ENCODE measurements at regions not wholly inside any gene's neighbourhood (a gene's known extent, or its start where the extent isn't known, plus 50 kb on each side); places are given as distances from the start of the nearest gene placed in this dataset.
"Not testable (repeated sequence)": the region's sequence is repeated elsewhere in the genome, so short reads cannot be mapped to it uniquely, and the experiment has no call there.

- no peak for DNase-seq (ENCODE audit: low read depth)
Measured at GRCh38 chr5:82425591-82425990, 147.4 kb upstream of the RPS23 start.

- no peak for DNase-seq (ENCODE audit: low read depth)
Measured at GRCh38 chr5:82424211-82424610, 146.1 kb upstream of the RPS23 start.

GRCh38 chr5:82422751-82423181, 144.6 kb upstream of the RPS23 start:
- DNase-seq (ENCODE audit: low read depth), result no peak

GRCh38 chr5:82422001-82422740, 144.0 kb upstream of the RPS23 start:
- DNase-seq (ENCODE audit: low read depth), result no peak

- no peak for DNase-seq (ENCODE audit: low read depth)
Measured at GRCh38 chr5:82421119-82421518, 143.0 kb upstream of the RPS23 start.

GRCh38 chr5:82420524-82420923, 142.4 kb upstream of the RPS23 start:
- DNase-seq (ENCODE audit: low read depth), result not testable (repeated sequence)

GRCh38 chr5:82419559-82420332, 141.6 kb upstream of the RPS23 start:
- no peak for DNase-seq (ENCODE audit: low read depth)

- no peak for DNase-seq (ENCODE audit: low read depth)
Measured at GRCh38 chr5:82418608-82418950, 140.4 kb upstream of the RPS23 start.

- no peak for DNase-seq (ENCODE audit: low read depth)
Measured at GRCh38 chr5:82417776-82418607, 139.8 kb upstream of the RPS23 start.

- no peak for DNase-seq (ENCODE audit: low read depth)
Measured at GRCh38 chr5:82416512-82416911, 138.4 kb upstream of the RPS23 start.

GRCh38 chr5:82414041-82414388, 135.9 kb upstream of the RPS23 start:
- DNase-seq (ENCODE audit: low read depth), result no peak

- DNase-seq (ENCODE audit: low read depth), result no peak
Measured at GRCh38 chr5:82413302-82414040, 135.3 kb upstream of the RPS23 start.

- DNase-seq (ENCODE audit: low read depth), result no peak
Measured at GRCh38 chr5:82408033-82408432, 129.9 kb upstream of the RPS23 start.

- DNase-seq (ENCODE audit: low read depth), result no peak
Measured at GRCh38 chr5:82406205-82406773, 128.1 kb upstream of the RPS23 start.

GRCh38 chr5:82405618-82406204, 127.6 kb upstream of the RPS23 start:
- no peak for DNase-seq (ENCODE audit: low read depth)

GRCh38 chr5:82405161-82405560, 127.0 kb upstream of the RPS23 start:
- DNase-seq (ENCODE audit: low read depth), result no peak

GRCh38 chr5:82404382-82404945, 126.3 kb upstream of the RPS23 start:
- no peak for DNase-seq (ENCODE audit: low read depth)

- no peak for DNase-seq (ENCODE audit: low read depth)
Measured at GRCh38 chr5:82403724-82404123, 125.6 kb upstream of the RPS23 start.

- no peak for DNase-seq (ENCODE audit: low read depth)
Measured at GRCh38 chr5:82403026-82403425, 124.9 kb upstream of the RPS23 start.

GRCh38 chr5:82399111-82399510, 121.0 kb upstream of the RPS23 start:
- DNase-seq (ENCODE audit: low read depth), result no peak

GRCh38 chr5:82397741-82398320, 119.7 kb upstream of the RPS23 start:
- no peak for DNase-seq (ENCODE audit: low read depth)
